Left colon (tissue), 2 donors: ENCODE measurements at regions not wholly inside any gene's neighbourhood (a gene's known extent, or its start where the extent isn't known, plus 50 kb on each side); places are given as distances from the start of the nearest gene placed in this dataset.

Source experiments
- ATAC-seq: fragments of 200-7000 bp; cut with Tn5 transposase; one replicate; pipeline ENCODE4 v1.9.1; 2020; ENCODE audit warnings: mild to moderate bottlenecking, moderate library complexity
- DNase-seq, 2 donors: peaks; one replicate each; pipeline ENCODE4 v3.0.0-alpha.2; 2020
- intact Hi-C, 2 donors: fragments of 100-400 bp; cut with DNase I in 1 of 2; cut with micrococcal nuclease in 1 of 2; formaldehyde crosslinking; loops; one replicate each; pipeline versions ENCODE4 v1.11.2 to v1.14.0; 2022; cut with DNase I, micrococcal nuclease
- donor health status: DM: no; HTN: no; CAD: no.
- donor health status: DM: yes; HTN: yes; CAD: no.

DNA sequence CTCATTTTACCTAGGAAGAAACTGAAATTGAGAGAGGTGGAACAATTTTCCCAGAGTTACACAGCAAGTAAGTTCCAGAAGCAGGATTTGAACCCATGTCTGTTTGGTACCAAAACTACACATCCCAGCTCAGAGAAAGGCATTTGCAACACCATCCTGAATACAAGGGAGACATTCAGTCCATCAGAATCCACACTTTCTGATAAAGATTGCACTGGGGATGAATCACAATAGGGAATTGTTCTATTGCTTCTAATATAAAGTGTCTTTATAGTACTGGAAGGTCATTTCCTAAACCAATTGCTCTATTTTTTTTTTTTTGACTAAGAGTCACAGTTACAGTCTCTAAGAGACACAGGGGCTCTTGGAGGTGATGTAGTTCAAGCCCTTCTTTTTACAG is 208.1 kb upstream of the CADM1 start:
- ATAC-seq: no peak
- no peak for DNase-seq
- intact Hi-C loops: no loop called here

DNA sequence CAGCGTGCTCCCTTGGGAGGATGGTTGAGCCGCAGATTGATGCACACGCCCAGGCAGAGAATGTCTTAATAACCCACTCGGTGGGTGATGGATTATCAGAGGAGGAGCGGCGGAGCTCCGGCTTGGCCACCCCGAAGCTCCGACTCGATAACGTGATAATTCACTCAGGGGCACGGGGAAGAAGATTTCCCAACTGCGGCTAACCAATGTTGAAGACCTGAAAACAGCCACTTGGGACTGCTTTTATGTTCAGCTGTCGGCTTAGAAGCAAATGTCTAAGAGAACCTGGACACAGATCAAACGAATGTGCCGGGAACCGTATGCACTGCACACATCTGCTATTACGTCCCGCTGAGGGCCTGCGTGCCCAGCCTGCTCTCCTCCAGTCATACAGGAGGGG is 206.8 kb upstream of the CADM1 start:
- intact Hi-C loops: no loop called here
- ATAC-seq (no peak), DNase-seq (no peak)

GRCh38 chr11:115710426-115710825 is 206.2 kb upstream of the CADM1 start:
- no peak for ATAC-seq
- no peak for DNase-seq
- intact Hi-C loops: no loop called here

GRCh38 chr11:115709297-115709696 is 205.1 kb upstream of the CADM1 start:
- intact Hi-C loops: no loop called here
- ATAC-seq (no peak), DNase-seq (no peak)

DNA sequence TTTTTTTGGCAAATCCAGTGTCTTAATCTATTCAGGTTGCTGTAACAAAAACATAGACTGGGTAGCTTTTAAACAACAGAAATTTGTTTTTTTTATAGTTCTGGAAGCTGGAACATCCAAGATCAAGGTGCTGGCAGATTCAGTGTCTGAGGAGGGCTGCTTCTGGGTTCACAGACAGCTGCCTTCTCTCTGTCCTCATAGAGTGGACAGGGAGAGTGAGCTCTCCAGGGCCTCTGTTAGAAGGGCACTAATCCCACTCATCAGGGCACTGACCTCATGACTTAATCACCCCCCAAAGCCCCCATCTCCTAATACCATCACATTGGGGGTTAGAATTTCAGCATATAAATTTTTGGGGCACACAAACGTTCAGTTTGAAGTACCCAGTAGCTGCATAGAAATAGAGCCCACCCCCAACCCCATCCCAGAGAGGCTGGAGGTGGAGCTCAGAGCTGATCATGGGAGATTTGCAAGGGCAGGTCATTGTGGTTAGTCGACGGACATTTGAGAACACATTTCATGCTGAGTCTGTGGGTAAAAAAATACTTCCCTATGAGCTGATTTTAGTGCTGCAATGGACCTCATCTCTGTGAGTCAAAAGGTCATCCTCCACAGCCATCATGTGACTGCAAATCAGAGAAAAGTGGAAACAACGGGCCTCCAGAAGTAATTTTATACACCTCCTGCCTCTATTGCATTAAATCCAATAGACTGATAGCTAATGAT is 203.1 kb upstream of the CADM1 start:
- no peak for DNase-seq
- intact Hi-C loops: no loop called here

GRCh38 chr11:115706626-115707135 is 202.5 kb upstream of the CADM1 start:
- intact Hi-C loops: no loop called here
- DNase-seq: no peak
- ATAC-seq: no peak

More for the DNA sequence above, 203.1 kb upstream of the CADM1 start:
- no peak for ATAC-seq

- ATAC-seq (no peak), DNase-seq (no peak)
- intact Hi-C loops: no loop called here
Measured at GRCh38 chr11:115705200-115705599, 201.0 kb upstream of the CADM1 start.

GRCh38 chr11:115700981-115701875 is 197.0 kb upstream of the CADM1 start:
- no peak for ATAC-seq
- intact Hi-C loops: no loop called here

DNA sequence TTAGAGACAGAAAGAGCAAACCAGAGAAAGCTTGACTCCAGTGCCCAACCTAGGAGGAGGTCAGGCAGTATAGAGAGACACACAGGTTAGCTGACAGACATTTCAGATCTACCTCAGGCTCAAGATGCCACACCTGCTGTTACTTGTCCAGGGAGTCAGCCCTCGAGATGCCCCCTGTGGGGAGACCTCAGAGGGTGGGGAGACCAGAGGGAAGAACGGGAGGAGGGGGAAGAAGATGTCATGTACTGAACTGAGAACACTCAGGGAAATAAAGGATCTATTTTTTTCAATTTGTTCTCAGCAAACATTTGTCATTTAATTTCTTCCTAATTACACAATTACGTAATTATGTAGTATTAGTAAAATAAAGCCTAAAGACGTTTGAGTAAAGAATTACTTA is 196.3 kb upstream of the CADM1 start:
- intact Hi-C loops: no loop called here
- DNase-seq: no peak
- ATAC-seq: no peak

More at GRCh38 chr11:115700981-115701875, 197.0 kb upstream of the CADM1 start:
- no peak for DNase-seq

GRCh38 chr11:115699733-115700132 is 195.5 kb upstream of the CADM1 start:
- no peak for ATAC-seq
- intact Hi-C loops: no loop called here
- peak in 1 of 2 donors; percentile 34 for DNase-seq

DNA sequence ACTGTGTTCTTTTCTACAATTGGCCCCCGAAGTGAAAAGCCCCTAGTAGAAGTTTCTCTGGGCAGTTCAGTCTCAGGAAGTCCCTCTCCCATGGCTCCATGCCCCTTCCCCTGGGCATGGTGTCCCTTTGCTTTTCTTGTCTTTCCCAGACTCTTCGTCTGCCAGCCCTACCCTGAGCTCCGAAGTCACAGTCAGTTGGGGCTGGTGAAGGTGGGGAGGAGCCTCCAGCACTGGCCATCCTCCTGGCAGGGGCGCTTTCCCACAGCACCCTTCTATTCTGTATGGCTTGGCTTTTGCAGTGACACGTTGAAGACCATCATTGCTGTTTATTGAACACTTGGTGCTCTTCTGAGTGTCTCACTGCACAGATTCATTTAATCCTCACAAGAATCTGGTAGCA is 195.1 kb upstream of the CADM1 start:
- intact Hi-C loops: no loop called here
- ATAC-seq: no peak
- DNase-seq: no peak

- intact Hi-C loops: no loop called here
- no peak for DNase-seq
- ATAC-seq: no peak
Measured at GRCh38 chr11:115698243-115698642, 194.0 kb upstream of the CADM1 start.

GRCh38 chr11:115696563-115696962 is 192.3 kb upstream of the CADM1 start:
- ATAC-seq (no peak), DNase-seq (no peak)
- intact Hi-C loops: no loop called here

DNA sequence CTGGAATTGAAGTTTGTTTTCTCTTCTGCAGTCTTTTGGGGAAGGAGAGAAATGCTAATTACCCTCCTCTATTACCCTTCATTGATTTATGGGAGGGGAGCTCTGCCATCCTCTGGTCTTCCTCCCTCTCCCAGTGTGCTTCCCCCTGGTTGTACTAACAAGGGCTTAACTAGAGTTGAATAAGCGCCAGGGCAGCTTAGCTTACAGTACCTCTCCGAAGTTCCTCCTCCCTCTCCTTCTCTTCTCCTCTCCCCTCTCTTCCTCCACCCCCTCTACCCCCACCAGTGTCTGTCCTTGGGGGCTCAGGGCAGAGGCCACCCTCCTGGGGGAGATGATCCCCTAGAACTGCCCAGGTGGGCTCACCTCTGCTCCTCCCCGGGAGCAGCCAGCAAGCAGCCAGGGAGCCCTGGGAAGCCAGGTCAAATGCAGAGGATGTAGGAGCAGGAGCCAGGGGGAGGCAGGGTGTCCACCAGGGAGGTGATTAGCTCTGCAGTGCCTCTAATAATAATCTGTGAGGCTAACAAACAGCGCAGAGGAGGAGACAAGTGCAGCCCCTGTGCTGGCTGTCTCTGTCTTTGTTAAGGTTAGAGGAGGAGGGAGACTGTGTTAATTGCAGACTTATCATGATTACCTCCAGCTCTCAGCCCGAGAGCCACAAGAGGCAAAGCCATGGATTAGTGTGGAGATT is 191.6 kb upstream of the CADM1 start:
- intact Hi-C loops: no loop called here
- DNase-seq: no peak
- ATAC-seq: no peak

DNA sequence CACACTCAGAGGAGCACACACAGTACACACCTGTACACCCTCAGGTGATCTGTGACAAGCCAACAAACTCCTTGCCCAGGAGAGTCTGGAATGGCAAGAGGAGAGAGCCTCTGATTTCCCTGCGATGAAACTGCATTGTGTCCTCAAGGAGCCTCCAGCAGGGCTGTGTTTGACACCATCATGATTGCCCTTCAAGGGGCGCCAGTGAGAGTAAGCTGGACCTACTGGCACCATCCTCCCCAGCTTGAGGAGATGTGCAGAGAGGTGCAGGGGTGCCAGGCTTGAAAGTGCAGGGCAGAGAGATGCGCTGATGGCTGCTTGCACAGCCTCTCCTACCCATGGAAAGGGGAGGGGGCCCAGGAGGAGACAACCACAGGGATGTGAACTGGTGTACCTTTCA is 188.8 kb upstream of the CADM1 start:
- intact Hi-C loops: no loop called here
- ATAC-seq (no peak), DNase-seq (no peak)

GRCh38 chr11:115691030-115691429 is 186.8 kb upstream of the CADM1 start:
- intact Hi-C loops: no loop called here
- ATAC-seq: no peak
- DNase-seq: no peak

- no peak for DNase-seq
- intact Hi-C loops: no loop called here
Measured at GRCh38 chr11:115687934-115688333, 183.7 kb upstream of the CADM1 start.

DNA sequence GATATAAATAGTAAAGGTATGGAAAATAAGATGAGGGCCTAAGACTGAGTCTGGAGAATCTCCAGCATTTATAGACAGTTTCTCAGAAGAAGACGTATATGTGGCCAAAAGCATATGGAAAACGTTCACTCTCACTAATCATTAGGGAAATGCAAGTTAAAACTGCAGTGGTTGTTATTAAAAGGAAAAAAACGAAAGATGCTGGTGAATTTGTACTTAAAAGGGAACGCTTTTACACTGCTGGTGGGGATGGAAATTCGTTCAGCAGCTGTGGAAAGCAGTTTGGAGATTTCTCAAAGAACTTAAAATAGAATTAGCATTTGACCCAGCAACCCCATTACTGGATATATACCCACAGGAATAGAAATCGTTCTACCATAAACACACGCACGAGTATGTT is 180.5 kb upstream of the CADM1 start:
- ATAC-seq (no peak), DNase-seq (no peak)
- intact Hi-C loops: no loop called here

More at GRCh38 chr11:115687934-115688333, 183.7 kb upstream of the CADM1 start:
- no peak for ATAC-seq

GRCh38 chr11:115684135-115684534 is 179.9 kb upstream of the CADM1 start:
- DNase-seq: no peak
- intact Hi-C loops: no loop called here
- no peak for ATAC-seq

DNA sequence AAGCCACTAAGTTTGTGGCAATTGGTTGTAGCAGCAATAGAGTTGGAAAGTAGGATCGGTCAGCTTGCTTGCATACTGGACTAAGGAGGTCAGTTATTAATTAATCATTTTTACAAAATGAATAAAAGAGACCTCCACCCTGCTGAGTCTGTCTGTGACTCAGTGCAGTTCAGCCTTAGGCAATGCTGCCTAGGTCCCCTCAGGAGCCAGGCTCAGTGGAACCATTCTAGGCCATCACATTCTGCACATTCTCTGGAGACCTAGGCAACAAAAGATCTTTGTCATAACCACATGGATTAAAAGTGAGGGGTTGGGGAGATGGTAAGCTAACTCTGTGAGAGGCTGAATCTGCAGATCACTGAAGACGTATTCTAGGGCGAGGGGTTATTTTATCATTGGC is 178.7 kb upstream of the CADM1 start:
- no peak for DNase-seq
- intact Hi-C loops: no loop called here
- no peak for ATAC-seq
